ENCODE measurements at regions not wholly inside any gene's neighbourhood (a gene's known extent, or its start where the extent isn't known, plus 50 kb on each side); places are given as distances from the start of the nearest gene placed in this dataset.

- Histone ChIP-seq H3K4me2 (ENCODE audit: low read depth, low read length, poor library complexity, severe bottlenecking) (no peak overlapping the region), H3K36me3 (ENCODE audit: low read length) (no peaks in the 10 kb centered on the region), H3F3A (ENCODE audit: insufficient read depth) (no peaks in the 10 kb centered on the region), H3K79me2 (ENCODE audit: insufficient read depth, low read length) (no peaks in the 10 kb centered on the region), H3K4me3 (ENCODE audit: insufficient read depth, low read length, poor library complexity, severe bottlenecking) (no peak overlapping the region), H3K27me3 (ENCODE audit: low read length) (no peaks in the 10 kb centered on the region), H4K20me1 (ENCODE audit: low read depth, low read length) (no peaks in the 10 kb centered on the region), H3K9me2 (replicated peaks; ENCODE audit: insufficient read depth, low read length) (no peaks in the 10 kb centered on the region), H2AFZ (ENCODE audit: low read depth, low read length, severe bottlenecking) (no peak overlapping the region), H3K27ac (ENCODE audit: low read depth, low read length) (no peak overlapping the region), H3K9me3 (ENCODE audit: insufficient read depth, low read length) (no peaks in the 10 kb centered on the region), H3K9ac (ENCODE audit: low read length) (no peak overlapping the region)
- TF ChIP-seq EZH2phosphoT487 (conservative IDR thresholded peaks at IDR 0.05; ENCODE audit: low read length) (no peak), CTCF (IDR thresholded peaks at IDR 0.05; ENCODE audit: insufficient read depth, low read length, poor library complexity, severe bottlenecking) (no peak)
These were observed 514.6 kb downstream of the KCNJ2 start for GRCh38 chr17:70683936-70684335.

GRCh38 chr17:70687421-70687820 lies 518.1 kb downstream of the KCNJ2 start:
- no peak overlapping the region for H2AFZ ChIP-seq (ENCODE audit: low read depth, low read length, severe bottlenecking)
- no peak overlapping the region for H3K9ac ChIP-seq (ENCODE audit: low read length)
- H3K27me3 ChIP-seq (ENCODE audit: low read length), result no peaks in the 10 kb centered on the region
- no peaks in the 10 kb centered on the region for H4K20me1 ChIP-seq (ENCODE audit: low read depth, low read length)
- H3K36me3 ChIP-seq (ENCODE audit: low read length), result no peaks in the 10 kb centered on the region
- H3K9me2 ChIP-seq (replicated peaks; ENCODE audit: insufficient read depth, low read length), result no peaks in the 10 kb centered on the region
- no peaks in the 10 kb centered on the region for H3K9me3 ChIP-seq (ENCODE audit: insufficient read depth, low read length)
- no peaks in the 10 kb centered on the region for H3K79me2 ChIP-seq (ENCODE audit: insufficient read depth, low read length)
- H3K27ac ChIP-seq (ENCODE audit: low read depth, low read length), result no peak overlapping the region
- TF ChIP-seq EZH2phosphoT487 (conservative IDR thresholded peaks at IDR 0.05; ENCODE audit: low read length) (no peak), CTCF (IDR thresholded peaks at IDR 0.05; ENCODE audit: insufficient read depth, low read length, poor library complexity, severe bottlenecking) (no peak)
- H3F3A ChIP-seq (ENCODE audit: insufficient read depth), result no peaks in the 10 kb centered on the region
- H3K4me2 ChIP-seq (ENCODE audit: low read depth, low read length, poor library complexity, severe bottlenecking), result no peak overlapping the region
- no peak overlapping the region for H3K4me3 ChIP-seq (ENCODE audit: insufficient read depth, low read length, poor library complexity, severe bottlenecking)

- TF ChIP-seq CTCF (IDR thresholded peaks at IDR 0.05; ENCODE audit: insufficient read depth, low read length, poor library complexity, severe bottlenecking) (no peak), EZH2phosphoT487 (conservative IDR thresholded peaks at IDR 0.05; ENCODE audit: low read length) (no peak)
- Histone ChIP-seq H4K20me1 (ENCODE audit: low read depth, low read length) (no peaks in the 10 kb centered on the region), H3K9me3 (ENCODE audit: insufficient read depth, low read length) (no peaks in the 10 kb centered on the region), H3K27me3 (ENCODE audit: low read length) (no peaks in the 10 kb centered on the region), H3K4me3 (ENCODE audit: insufficient read depth, low read length, poor library complexity, severe bottlenecking) (no peak overlapping the region), H2AFZ (ENCODE audit: low read depth, low read length, severe bottlenecking) (no peak overlapping the region), H3K36me3 (ENCODE audit: low read length) (no peaks in the 10 kb centered on the region), H3K4me2 (ENCODE audit: low read depth, low read length, poor library complexity, severe bottlenecking) (no peak overlapping the region), H3F3A (ENCODE audit: insufficient read depth) (no peaks in the 10 kb centered on the region), H3K9ac (ENCODE audit: low read length) (no peak overlapping the region), H3K79me2 (ENCODE audit: insufficient read depth, low read length) (no peaks in the 10 kb centered on the region), H3K9me2 (replicated peaks; ENCODE audit: insufficient read depth, low read length) (no peaks in the 10 kb centered on the region), H3K27ac (ENCODE audit: low read depth, low read length) (no peak overlapping the region)
These were observed 521.8 kb downstream of the KCNJ2 start for GRCh38 chr17:70691150-70691549.
